GM19035 (cell line): ENCODE measurements at regions not wholly inside any gene's neighbourhood (a gene's known extent, or its start where the extent isn't known, plus 50 kb on each side); places are given as distances from the start of the nearest gene placed in this dataset.

Experiments
- ATAC-seq: cut with Tn5 transposase; IDR thresholded peaks from one replicate; pipeline ENCODE4 v1.9.1; 2021; ENCODE audit not compliant: unreplicated experiment

DNA sequence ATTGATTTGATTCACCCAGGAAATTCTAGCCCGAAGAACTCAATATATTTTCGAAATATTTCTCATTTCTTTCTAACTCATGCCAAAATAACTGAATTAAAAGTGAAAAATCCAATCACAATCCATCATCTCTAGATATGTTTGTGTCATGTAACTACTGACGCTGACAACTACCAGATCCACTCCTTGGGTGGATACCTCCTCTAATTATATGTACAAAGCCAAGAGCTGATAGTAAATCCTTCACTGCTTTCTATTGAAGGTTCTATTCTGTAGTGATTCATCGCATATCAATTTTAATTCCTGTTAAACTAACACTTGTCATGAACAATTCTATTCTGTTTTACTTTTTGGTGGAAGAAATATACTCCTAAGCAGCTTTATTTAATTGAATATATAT is 1056.6 kb upstream of the NXPH2 start:
- no peak for ATAC-seq

DNA sequence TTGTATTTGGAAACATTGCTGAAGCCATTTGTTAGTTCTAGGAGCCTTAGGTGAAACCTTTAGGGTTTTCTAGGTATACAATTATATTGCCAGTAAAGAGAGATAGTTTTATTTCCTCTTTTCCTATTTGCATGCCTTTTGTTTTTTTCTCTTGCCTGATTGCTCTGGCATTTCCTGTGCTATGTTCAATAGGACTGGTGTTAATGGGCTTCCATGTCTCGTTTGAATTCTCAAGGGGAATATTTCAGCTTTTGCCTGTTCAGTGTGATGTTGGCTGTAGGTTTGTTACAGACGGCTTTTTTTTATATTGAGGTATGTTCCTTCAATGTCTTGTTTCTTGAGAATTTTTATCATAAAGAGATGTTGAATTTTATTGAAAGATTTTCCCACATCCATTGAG is 1054.9 kb upstream of the NXPH2 start:
- no peak for ATAC-seq

DNA sequence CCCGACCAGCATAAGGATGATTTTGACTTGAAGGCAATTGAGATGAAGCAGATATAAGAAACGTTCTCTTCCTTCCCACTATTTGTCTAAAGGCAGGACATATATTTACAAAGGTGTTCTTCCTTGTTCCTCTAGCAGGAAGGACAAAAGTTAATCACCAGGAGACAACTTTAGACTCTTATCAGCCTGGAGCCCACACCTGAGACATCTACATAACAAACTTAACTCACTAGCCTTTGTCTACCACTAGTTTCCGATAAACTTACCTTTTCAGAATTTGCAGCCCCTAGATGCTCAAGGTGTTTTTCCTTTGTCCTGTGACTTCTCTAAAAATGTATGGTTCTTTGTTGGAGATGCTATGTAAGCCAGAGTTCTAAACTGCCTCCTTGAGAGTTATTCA is 1047.8 kb upstream of the NXPH2 start:
- ATAC-seq, result no peak

DNA sequence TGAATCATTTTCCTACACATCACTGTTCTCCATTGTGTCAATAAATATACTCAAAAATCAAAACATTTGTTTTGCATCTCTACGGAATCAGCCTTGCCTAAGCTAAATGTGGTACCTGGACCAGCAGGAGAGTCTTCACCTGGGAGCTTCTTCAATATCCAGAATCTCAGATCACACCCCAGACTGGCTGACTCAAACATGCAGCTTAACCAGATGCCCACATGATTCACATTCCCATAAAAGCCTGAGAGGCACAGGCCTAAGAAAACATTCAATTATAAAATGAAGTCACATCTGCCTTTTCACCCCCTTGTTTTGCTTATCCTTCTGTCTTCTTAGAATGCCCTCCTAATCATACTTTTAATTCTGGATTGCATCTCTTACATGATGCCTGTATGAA is 1045.5 kb upstream of the NXPH2 start:
- no peak for ATAC-seq

DNA sequence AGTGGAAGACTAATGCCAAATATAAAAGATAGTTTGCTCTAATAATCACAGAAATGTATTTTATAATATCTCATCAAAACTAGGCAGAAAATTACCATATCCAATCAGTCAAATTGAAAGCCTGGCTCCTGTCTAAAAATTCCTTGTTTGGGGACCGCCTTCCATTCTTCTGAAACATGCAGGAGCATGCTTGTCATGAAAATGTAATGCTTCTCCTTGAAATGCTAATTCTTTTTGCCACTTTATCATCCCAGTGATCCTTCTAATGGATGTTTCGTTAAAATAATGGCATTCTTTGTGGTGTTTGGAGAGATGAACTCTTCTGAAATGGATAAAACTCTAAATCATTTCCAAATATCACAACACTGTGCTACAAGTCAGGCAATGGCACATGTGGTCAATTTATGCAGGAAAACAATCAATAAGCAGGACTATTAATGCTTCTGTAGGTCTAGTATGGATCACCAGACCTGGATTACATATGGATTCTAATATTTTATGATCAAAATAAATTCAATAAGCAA is 1039.1 kb upstream of the NXPH2 start:
- ATAC-seq, result no peak

DNA sequence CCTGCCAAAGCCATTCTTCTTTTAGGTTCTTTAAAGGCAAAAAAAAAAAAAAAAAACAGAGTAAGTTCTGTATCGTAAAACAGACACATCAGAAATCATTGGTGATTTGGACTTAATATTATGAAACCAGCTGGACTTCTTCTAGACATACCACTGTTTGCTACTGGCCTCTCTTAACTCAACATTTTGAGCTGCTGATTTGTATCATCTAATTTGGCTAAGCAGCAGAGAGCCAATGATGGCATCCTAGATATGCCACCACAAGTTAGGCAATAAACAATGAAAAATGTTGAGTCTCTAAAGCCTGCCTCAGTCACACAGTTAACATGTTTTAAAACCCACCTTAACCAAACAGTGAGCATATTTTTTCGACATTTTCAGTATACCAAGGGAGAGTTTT is 1034.3 kb upstream of the NXPH2 start:
- no peak for ATAC-seq

DNA sequence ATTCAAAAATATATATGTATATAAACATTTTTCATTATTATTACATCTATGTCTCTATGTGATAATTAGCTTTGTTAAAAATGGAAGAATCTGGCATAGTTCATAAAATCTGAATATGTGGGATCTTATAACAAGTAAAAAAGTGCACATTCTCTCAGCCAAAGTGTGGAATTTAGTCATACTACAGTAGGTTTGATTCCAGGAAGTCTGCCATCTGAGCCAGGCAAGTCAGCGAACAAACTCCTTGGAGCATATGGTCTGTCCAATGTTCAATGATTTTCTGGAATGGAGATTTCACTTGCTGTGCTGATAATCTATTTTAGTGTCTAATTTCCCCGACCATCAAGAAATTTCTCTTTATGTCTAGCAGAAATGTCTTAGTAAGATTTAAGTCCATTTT is 1033.2 kb upstream of the NXPH2 start:
- ATAC-seq, result no peak

DNA sequence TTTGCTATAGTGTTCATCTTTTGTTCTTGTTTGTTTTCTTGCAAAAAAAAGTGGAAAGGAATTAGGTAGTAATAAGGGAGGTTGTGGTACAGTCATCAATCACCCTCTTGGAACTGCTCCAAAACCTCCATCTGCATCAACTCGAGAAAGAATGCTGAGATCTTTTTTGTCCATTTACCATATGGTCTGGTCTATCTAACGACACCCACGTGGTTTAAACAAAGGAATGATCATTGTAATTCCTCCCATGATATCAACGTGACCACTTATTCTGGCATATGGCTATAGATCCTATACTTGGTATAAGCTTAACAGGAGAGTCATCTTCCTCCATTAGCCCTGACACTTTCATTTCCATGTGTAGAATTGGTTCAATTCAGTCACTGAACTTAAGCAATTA is 1025.3 kb upstream of the NXPH2 start:
- ATAC-seq, result no peak

DNA sequence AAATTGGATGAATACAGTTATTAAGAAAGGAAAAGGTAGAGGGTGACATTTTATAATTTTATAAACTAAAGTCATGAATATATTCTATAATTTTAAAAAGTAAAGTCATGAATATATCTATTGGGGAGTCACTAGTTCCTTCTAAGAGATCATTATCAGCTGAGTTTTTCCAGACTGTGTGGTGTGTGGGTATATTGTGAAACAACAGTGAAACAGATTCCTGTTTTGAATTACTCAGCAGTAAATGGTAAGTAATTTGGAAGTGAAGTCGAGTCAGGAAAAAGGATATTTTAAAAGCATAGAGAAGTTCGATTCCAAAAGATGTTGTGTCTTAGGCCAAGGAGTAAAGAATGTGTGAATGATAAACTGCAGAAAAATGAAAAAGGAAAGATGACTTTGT is 1018.2 kb upstream of the NXPH2 start:
- no peak for ATAC-seq

DNA sequence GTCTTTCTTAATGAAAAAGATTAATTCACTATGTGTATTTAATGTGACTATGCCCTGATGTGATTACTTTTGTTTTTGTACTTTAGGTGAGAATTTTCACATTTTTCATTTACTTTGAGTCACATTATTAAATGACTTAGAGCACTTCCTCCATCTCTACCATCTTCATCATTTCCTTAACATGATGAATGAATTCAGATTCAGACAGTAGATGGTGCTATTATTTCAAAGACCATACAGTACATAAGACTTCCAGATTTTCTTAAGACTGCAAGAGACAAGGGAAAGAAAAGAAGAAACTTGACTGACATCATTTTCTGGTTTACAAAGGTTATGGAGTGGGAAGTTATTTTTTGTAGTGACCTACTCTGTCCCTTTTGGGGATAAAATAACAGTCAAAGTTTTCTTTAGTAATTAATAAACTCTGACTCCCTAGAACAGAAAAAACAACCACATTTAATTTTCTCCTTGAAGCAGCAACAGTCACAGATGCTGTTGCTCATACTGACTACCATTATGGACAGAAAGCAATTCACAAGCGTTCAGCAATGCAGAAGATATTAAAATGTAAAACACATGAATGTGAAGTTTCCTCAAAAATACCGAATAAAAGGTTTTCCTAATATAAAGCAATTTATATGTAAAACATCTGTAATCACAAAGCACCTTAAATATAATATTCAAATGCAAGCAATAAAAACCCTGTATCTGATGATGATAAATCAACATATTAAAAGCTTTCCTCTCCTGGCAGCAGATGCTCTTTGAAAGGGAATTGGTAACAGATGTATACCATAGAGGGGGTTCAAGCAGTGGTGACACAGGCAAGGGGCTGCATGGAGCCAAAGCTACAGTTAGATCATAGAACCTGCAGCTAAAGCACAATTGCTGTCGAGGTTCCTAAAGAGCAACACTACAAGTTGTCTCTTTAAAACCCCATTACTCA is 1010.9 kb upstream of the NXPH2 start:
- no peak for ATAC-seq

DNA sequence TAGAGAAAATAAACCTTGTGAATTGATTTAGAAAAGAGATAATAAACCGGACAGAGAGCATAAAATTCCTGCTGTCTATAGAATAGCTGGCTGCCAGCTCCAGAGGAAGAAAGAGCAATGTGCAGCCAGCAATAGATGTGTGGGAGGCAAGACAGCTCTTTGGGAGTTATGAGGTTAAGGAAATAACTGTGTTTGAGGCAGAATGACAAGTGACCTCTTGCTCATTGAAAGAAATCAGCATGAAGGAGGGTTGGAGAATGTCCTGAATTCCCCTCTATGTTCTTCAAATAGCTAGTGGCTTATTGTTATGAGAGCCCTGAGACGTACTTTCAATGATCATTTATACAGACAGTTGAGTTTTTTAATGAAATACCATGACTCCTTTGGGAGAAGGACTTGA is 1009.9 kb upstream of the NXPH2 start:
- no peak for ATAC-seq

DNA sequence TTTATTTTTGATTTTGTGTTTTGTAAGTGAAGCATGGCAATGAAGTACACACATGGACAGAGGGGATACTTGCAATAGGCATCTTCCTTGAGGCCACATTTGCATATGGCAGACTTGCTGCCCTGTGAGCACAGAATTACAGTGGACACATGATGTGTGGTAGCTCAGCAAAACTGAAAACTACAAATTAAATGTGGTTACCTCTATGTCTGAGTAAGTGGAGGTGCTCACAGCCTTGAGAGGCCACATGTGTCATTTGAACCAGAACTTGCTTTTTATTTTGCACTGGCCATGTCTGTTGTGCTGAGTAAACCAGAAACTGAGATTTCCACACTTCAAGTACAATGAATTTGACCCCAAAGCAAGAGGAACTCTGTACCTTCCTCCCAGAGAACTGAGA is 998.5 kb upstream of the NXPH2 start:
- no peak for ATAC-seq

DNA sequence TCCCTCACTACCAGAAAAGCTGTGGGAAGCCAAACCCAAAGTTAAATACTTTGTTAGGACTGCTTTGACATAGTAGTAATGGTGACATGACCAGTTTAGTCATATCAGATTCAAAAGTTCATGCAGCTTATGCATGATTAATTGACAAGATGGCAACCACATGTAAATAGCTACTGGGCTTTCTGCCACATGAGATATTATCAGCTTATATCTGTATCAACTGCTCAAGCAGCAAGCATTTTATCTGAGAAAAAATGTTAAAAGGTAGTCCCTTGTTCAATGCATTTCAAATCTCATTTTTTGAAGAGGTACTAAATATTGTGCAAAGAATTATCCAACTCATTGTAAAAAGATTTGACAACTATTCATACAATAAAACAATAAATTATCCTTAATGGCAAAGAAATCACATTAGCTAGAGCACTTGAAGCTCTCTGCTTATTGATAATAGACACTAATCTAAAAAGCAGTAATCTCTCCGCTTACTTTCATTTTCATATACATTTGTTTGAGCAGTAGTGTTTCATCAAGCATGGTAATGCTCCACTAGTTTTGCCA is 993.6 kb upstream of the NXPH2 start:
- no peak for ATAC-seq

DNA sequence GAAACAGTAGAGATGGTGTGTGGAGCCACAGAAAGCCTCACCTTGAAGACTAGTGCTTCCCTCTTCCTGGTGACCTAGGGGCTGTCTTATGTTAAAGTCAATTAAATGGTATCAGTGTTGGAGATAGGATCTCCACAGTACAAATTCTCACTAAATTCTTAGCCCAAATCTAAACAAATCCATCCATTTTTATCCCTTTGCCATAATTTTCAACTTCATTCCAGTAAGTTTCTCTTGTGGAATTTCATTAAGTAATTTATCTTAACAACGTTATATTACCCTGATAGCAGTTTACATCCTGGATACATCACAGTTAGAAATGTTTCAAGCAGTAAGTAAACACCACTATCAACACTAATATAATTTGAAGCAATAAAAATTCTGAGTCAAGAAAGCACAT is 989.4 kb upstream of the NXPH2 start:
- ATAC-seq, result no peak

DNA sequence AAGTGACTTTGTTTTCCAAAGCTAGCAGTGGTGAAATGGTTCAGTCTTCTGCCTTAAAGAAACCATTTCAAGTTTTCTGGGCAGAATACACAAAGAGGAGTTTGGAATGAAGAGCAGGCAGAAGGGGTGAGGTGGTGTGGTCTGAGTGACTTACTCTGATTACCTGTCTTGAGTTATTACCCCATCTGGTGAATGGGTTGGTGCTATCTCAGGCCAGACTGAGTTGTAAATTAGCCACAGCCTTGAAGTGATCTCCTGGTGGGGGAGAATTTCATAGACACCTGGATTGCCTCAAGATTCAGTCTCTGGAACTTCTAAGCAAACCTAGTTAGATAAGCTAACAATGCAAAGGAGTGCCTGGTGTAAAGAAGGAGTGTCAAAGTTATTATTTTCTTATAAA is 983.5 kb upstream of the NXPH2 start:
- no peak for ATAC-seq

DNA sequence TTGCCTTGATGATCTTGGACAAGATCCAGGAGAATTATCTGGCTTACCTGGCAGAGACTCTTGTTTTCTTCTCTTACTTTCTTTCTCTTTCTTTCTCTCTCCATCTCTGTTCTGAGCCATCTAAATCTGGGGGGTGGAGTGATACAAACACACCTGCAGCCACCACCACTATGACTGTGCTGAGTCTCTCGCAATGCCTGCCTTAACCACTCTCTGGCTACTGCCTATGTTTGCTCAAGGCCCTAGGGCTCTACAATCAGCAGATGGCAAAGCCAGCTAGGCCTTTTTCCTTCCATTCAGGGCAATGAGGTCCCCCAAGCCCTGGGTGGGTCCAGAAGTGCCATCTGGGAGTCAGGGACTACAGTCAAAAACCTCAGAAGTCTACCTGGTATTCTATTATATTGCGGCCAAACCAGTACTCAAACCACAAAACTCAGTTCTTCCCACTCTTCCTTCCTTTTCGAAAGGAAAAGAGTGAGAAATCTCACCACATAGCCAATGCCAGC is 978.9 kb upstream of the NXPH2 start:
- no peak for ATAC-seq

DNA sequence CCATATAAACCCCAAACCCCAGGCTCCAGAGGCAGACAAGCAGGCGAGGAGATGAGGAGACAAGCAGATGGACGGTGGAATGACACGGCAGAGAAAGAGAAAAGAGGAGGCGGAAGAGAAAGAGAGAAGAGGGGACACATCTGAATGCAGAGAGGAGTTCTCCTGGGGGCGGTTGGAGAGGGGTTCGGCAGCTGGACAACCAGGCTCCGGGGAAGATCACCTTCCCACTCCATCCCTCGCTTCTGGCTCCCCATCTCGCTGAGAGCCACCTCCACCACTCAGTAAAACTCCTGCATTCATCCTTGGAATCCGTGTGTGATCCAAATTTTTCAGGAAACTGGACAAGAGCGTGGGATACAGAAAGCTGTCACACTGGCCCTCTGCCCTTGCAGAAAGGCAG is 966.7 kb upstream of the NXPH2 start:
- ATAC-seq, result no peak

DNA sequence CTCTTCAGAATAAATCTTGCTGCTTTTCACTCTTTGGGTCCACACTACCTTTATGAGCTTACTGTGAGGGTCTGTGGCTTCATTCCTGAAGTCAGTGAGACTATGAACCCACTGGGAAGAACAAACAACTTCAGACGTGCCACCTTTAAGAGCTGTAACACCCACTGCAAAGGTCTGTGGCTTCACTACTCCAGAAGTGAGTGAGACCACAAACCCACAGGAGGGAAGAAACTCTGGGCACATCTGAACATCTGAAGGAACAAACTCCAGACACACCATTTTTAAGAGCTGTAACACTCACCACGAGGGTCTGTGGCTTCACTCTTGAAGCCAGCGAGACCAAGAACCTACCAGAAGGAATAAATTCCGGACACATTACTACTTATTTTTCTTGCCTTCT is 964.1 kb upstream of the NXPH2 start:
- ATAC-seq, result no peak

DNA sequence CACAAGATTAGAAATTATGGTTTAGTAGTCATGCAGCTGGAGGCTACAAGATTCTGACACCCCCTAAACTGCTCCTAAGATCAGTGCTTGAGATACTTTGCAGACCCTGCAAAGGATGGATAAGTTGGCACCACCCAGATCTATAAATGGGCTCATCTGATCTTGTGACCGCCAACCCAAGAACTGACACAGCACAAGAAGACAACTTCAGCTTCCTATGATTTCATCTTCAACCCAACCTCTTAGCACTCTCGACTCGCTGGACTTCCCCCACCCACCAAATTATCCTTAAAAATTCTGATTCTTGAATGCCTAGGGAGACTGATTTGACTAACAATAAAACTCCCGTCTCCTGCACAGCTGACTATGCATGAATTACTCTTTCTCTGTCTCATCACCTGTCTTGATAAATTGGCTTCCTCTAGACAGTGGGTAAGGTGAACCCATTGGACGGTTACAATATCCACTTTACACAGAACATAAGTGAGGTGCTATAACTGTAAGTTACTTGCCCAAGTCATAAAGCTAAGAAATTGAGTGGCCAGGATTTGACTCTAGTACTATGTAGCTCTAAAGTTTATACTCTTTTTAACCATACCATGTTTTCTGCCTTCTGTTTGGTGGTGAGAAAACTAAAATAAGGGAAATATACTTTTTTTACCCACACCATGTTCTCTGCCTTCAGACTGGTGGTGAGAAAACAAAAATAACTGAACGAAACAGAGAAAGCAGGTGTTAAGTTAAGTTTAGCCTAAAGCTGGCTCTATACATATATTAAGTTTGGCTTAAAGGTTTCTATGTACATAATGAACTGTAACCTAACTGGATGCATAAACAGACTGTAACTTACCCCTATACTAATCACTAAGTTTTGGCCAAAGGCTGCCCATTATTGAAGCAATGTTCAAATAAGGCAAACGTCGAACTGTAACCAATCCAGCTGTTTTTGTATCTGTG is 962.3 kb upstream of the NXPH2 start:
- ATAC-seq, result no peak

DNA sequence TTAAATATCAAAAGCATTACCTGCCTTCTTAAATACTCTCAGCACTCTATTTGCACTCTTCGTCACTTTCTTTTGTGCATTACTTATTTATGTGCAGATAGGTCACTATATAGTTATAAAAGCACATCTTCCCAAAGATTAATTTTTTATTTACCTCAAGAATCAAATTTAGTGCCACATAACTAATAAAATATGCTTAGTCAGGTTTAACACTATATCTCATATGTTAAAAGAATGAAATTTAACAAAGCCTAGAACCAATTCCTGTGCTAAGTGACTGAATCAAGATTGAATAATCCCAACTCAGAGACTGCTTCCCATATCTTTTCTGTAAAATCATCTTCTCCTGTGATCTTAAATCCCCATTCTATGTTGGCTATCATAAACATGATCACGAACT is 957.5 kb upstream of the NXPH2 start:
- ATAC-seq, result no peak

DNA sequence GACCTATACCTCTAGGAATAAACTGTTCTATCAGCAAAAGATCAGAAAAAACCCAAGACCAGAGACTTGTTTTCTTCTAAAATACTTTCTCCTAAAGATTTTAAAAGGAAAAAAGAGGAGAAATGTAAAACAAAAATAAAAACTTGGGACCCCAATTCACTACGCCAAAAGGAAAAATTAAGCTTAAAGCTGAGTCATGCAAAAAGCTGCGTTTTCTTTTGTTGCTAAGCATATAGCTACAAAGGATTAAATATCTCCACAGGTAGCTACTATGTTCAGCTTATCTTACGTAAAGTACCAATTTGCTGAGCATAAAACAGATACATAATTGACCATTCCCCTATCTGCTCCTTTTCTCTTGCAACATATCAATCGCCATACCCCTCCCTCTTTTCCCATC is 950.0 kb upstream of the NXPH2 start:
- no peak for ATAC-seq
